H1 (cell line): ENCODE measurements at regions not wholly inside any gene's neighbourhood (a gene's known extent, or its start where the extent isn't known, plus 50 kb on each side); places are given as distances from the start of the nearest gene placed in this dataset.

Experiments
- EGR1 ChIP-seq: IDR thresholded peaks from 2 replicates; pipeline ENCODE4 v1.6.1; 2011; ENCODE audit warnings: low read depth, low read length, borderline replicate concordance
- SUZ12 ChIP-seq: fragments of 200-600 bp; sonication (generic); IDR thresholded peaks from 2 replicates; pipeline ENCODE4 v1.6.1; 2012; ENCODE audit warnings: mild to moderate bottlenecking, inconsistent platforms, low read length, moderate library complexity, mixed read lengths

- TF ChIP-seq SUZ12 (no peak), EGR1 (no peak)
Observed at GRCh38 chr3:148598619-148599018, 99.1 kb upstream of the AGTR1 start (continued).
